ENCODE measurements at regions not wholly inside any gene's neighbourhood (a gene's known extent, or its start where the extent isn't known, plus 50 kb on each side); places are given as distances from the start of the nearest gene placed in this dataset.
"Not testable (repeated sequence)": the region's sequence is repeated elsewhere in the genome, so short reads cannot be mapped to it uniquely, and the experiment has no call there.

DNA sequence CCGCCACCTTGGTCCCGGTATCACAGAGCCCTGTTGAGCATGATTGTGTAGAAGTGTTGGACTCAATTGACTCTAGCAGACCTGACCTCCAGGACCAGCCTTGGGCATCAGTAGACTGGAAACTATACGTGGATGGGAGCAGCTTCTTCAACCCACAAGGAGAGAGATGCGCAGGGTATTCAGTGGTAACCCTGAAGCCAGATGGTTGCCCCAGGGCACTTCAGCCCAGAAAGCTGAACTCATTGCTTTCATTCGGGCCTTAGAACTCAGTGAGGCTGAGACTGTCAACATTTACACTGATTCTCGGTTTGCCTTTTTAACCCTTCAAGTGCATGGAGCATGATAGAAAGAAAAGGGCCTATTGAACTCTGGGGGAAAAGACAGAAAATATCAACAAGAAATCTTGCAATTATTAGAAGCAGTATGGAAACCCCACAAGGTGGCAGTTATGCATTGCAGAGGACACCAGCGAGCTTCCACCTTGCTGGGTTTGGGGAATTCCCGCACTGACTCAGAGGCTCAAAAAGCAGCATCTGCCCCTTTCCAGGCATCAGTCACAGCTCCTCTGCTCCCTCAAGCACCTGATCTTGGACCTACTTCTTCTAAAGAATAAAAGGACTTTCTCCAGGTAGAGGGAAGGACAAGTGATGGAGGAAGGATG lies 83.3 kb upstream of the TANC1 start:
- H3K4me1 Mint-ChIP-seq; H3K4me1 ChIP-seq (ENCODE audit: insufficient read depth); H3K9me3 Mint-ChIP-seq; H3K36me3 Mint-ChIP-seq (ENCODE audit: low read depth); H3K4me3 ChIP-seq; H3K4me2 ChIP-seq; H3K79me2 ChIP-seq (replicated peaks; ENCODE audit: insufficient read depth); H3K4me3 Mint-ChIP-seq; ATAC-seq; H2AFZ ChIP-seq; DNase-seq (ENCODE audit: low spot score); H3K27me3 ChIP-seq (ENCODE audit: insufficient read depth); H3K36me3 ChIP-seq (ENCODE audit: insufficient read depth); H4K20me1 ChIP-seq (replicated peaks; ENCODE audit: insufficient read depth); H3F3A ChIP-seq (replicated peaks; ENCODE audit: low read depth); H3K27me3 Mint-ChIP-seq (ENCODE audit: insufficient read depth, low read depth, poor library complexity); H3K27ac ChIP-seq (ENCODE audit: low read depth); H3K27ac Mint-ChIP-seq; H3K9me2 ChIP-seq (ENCODE audit: insufficient read depth): not testable (repeated sequence)

DNA sequence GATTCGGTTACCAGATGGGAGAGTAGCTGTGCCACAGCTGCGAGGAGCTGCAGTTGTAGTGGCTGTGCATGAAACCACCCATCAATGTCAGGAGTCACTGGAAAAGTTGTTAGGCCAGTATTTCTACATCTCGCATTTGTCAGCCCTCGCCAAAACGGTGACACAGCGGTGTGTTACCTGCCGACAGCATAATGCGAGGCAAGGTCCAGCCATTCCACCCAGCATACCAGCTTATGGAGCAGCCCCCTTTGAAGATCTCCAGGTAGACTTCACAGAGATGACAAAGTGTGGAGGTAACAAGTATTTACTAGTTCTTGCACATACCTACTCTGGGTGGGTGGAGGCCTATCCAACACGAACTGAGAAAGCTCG lies 82.8 kb upstream of the TANC1 start:
- H3K36me3 ChIP-seq (ENCODE audit: insufficient read depth); H2AFZ ChIP-seq; H3K4me2 ChIP-seq; ATAC-seq; H3K27ac Mint-ChIP-seq; DNase-seq (ENCODE audit: low spot score); H3K27me3 ChIP-seq (ENCODE audit: insufficient read depth); H3K4me3 ChIP-seq; H3F3A ChIP-seq (replicated peaks; ENCODE audit: low read depth); H3K36me3 Mint-ChIP-seq (ENCODE audit: low read depth); H3K27me3 Mint-ChIP-seq (ENCODE audit: insufficient read depth, low read depth, poor library complexity); H3K9me3 Mint-ChIP-seq; H3K27ac ChIP-seq (ENCODE audit: low read depth); H3K4me3 Mint-ChIP-seq; H3K4me1 Mint-ChIP-seq; H3K9me2 ChIP-seq (ENCODE audit: insufficient read depth); H3K4me1 ChIP-seq (ENCODE audit: insufficient read depth); H4K20me1 ChIP-seq (replicated peaks; ENCODE audit: insufficient read depth); H3K79me2 ChIP-seq (replicated peaks; ENCODE audit: insufficient read depth): not testable (repeated sequence)

DNA sequence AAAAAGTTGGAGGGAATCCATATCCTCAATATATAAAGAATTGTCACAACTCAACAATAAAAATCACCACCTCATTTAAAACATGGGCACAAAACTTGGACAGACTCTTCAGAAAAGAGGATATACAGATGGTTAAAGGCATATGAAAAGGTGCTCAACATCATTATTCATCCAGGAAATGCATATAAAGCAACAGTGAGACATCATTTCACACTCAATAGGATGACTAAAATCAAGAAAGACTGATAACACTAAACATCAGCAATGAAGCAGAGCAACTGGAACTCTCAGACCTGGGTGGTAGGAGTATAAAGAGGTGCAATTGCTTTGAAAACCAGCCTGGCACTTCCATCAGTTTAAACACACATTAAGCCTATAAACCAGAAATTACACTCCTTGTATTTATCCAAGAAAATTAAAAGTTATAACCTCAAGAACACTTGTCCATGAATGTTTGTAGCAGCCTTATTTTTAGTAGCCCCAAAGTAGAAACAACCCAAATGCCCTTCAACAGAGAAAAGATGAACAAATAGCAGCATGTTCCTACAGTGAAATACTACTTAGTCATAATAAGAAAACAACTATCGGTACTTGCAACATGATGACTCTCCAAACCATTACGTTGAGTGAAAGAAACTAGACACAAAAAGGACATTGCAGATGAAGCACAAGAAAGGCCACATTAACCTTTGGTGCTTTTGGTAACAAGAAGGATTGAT lies 79.1 kb upstream of the TANC1 start:
- H3K4me3 Mint-ChIP-seq, result no peak overlapping the region
- H3K4me1 ChIP-seq (ENCODE audit: insufficient read depth), result no peaks in the 10 kb centered on the region
- H3K27me3 Mint-ChIP-seq (ENCODE audit: insufficient read depth, low read depth, poor library complexity), result peaks cover 2% of the 10 kb centered on the region
- H3K27ac Mint-ChIP-seq, result no peak overlapping the region
- H3K27me3 ChIP-seq (ENCODE audit: insufficient read depth), result no peaks in the 10 kb centered on the region
- H3K4me2 ChIP-seq, result no peak overlapping the region
- no peak for DNase-seq (ENCODE audit: low spot score)
- no peaks in the 10 kb centered on the region for H3F3A ChIP-seq (replicated peaks; ENCODE audit: low read depth)
- H3K4me1 Mint-ChIP-seq, result peaks cover 10% of the 10 kb centered on the region; the same call in 2 of the 3 replicates
- H3K27ac ChIP-seq (ENCODE audit: low read depth), result no peak overlapping the region
- no peak for ATAC-seq
- H3K9me2 ChIP-seq (ENCODE audit: insufficient read depth), result peaks cover 6% of the 10 kb centered on the region; the same call in 1 of the 2 replicates
- H3K4me3 ChIP-seq, result no peak overlapping the region
- H3K36me3 ChIP-seq (ENCODE audit: insufficient read depth), result no peaks in the 10 kb centered on the region
- H4K20me1 ChIP-seq (replicated peaks; ENCODE audit: insufficient read depth), result no peaks in the 10 kb centered on the region
- H3K36me3 Mint-ChIP-seq (ENCODE audit: low read depth), result no peaks in the 10 kb centered on the region
- H3K79me2 ChIP-seq (replicated peaks; ENCODE audit: insufficient read depth), result no peaks in the 10 kb centered on the region
- no peak overlapping the region for H2AFZ ChIP-seq
- no peaks in the 10 kb centered on the region for H3K9me3 Mint-ChIP-seq
- TF ChIP-seq NANOG (IDR thresholded peaks at IDR 0.05; ENCODE audit: borderline replicate concordance) (no peak), CREB1 (CRISPR knock-in tag; IDR thresholded peaks at IDR 0.05; ENCODE audit: low read depth) (no peak), EZH2 (IDR thresholded peaks at IDR 0.05; ENCODE audit: low read depth, unreplicated experiment) (no peak)
- TF ChIP-seq, protein P1, sequence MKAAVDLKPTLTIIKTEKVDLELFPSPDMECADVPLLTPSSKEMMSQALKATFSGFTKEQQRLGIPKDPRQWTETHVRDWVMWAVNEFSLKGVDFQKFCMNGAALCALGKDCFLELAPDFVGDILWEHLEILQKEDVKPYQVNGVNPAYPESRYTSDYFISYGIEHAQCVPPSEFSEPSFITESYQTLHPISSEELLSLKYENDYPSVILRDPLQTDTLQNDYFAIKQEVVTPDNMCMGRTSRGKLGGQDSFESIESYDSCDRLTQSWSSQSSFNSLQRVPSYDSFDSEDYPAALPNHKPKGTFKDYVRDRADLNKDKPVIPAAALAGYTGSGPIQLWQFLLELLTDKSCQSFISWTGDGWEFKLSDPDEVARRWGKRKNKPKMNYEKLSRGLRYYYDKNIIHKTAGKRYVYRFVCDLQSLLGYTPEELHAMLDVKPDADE (IDR thresholded peaks at IDR 0.05), result no peak
- TF ChIP-seq, protein P2, sequence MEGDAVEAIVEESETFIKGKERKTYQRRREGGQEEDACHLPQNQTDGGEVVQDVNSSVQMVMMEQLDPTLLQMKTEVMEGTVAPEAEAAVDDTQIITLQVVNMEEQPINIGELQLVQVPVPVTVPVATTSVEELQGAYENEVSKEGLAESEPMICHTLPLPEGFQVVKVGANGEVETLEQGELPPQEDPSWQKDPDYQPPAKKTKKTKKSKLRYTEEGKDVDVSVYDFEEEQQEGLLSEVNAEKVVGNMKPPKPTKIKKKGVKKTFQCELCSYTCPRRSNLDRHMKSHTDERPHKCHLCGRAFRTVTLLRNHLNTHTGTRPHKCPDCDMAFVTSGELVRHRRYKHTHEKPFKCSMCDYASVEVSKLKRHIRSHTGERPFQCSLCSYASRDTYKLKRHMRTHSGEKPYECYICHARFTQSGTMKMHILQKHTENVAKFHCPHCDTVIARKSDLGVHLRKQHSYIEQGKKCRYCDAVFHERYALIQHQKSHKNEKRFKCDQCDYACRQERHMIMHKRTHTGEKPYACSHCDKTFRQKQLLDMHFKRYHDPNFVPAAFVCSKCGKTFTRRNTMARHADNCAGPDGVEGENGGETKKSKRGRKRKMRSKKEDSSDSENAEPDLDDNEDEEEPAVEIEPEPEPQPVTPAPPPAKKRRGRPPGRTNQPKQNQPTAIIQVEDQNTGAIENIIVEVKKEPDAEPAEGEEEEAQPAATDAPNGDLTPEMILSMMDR (conservative IDR thresholded peaks at IDR 0.05; ENCODE audit: low read depth in 2 of 2), result no peak
- TF ChIP-seq, protein P3, sequence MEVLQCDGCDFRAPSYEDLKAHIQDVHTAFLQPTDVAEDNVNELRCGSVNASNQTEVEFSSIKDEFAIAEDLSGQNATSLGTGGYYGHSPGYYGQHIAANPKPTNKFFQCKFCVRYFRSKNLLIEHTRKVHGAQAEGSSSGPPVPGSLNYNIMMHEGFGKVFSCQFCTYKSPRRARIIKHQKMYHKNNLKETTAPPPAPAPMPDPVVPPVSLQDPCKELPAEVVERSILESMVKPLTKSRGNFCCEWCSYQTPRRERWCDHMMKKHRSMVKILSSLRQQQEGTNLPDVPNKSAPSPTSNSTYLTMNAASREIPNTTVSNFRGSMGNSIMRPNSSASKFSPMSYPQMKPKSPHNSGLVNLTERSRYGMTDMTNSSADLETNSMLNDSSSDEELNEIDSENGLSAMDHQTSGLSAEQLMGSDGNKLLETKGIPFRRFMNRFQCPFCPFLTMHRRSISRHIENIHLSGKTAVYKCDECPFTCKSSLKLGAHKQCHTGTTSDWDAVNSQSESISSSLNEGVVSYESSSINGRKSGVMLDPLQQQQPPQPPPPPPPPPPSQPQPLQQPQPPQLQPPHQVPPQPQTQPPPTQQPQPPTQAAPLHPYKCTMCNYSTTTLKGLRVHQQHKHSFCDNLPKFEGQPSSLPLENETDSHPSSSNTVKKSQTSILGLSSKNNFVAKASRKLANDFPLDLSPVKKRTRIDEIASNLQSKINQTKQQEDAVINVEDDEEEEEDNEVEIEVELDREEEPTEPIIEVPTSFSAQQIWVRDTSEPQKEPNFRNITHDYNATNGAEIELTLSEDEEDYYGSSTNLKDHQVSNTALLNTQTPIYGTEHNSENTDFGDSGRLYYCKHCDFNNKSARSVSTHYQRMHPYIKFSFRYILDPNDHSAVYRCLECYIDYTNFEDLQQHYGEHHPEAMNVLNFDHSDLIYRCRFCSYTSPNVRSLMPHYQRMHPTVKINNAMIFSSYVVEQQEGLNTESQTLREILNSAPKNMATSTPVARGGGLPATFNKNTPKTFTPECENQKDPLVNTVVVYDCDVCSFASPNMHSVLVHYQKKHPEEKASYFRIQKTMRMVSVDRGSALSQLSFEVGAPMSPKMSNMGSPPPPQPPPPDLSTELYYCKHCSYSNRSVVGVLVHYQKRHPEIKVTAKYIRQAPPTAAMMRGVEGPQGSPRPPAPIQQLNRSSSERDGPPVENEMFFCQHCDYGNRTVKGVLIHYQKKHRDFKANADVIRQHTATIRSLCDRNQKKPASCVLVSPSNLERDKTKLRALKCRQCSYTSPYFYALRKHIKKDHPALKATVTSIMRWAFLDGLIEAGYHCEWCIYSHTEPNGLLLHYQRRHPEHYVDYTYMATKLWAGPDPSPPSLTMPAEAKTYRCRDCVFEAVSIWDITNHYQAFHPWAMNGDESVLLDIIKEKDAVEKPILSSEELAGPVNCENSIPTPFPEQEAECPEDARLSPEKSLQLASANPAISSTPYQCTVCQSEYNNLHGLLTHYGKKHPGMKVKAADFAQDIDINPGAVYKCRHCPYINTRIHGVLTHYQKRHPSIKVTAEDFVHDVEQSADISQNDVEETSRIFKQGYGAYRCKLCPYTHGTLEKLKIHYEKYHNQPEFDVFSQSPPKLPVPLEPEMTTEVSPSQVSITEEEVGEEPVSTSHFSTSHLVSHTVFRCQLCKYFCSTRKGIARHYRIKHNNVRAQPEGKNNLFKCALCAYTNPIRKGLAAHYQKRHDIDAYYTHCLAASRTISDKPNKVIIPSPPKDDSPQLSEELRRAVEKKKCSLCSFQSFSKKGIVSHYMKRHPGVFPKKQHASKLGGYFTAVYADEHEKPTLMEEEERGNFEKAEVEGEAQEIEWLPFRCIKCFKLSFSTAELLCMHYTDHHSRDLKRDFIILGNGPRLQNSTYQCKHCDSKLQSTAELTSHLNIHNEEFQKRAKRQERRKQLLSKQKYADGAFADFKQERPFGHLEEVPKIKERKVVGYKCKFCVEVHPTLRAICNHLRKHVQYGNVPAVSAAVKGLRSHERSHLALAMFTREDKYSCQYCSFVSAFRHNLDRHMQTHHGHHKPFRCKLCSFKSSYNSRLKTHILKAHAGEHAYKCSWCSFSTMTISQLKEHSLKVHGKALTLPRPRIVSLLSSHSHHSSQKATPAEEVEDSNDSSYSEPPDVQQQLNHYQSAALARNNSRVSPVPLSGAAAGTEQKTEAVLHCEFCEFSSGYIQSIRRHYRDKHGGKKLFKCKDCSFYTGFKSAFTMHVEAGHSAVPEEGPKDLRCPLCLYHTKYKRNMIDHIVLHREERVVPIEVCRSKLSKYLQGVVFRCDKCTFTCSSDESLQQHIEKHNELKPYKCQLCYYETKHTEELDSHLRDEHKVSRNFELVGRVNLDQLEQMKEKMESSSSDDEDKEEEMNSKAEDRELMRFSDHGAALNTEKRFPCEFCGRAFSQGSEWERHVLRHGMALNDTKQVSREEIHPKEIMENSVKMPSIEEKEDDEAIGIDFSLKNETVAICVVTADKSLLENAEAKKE (CRISPR knock-in tag; IDR thresholded peaks at IDR 0.05), result no peak
